SK-N-SH (cell line): ENCODE measurements at regions not wholly inside any gene's neighbourhood (a gene's known extent, or its start where the extent isn't known, plus 50 kb on each side); places are given as distances from the start of the nearest gene placed in this dataset.

Experiments
- EZH2phosphoT487 ChIP-seq: fragments of 200-600 bp; sonication (generic); IDR thresholded peaks from 2 replicates; pipeline ENCODE4 v1.6.1; 2017; ENCODE audit warnings: low read depth, mixed run types, mild to moderate bottlenecking, antibody characterized with exemption, moderate library complexity, borderline replicate concordance
- GABPA ChIP-seq: IDR thresholded peaks from 2 replicates; pipeline ENCODE4 v1.4.0; 2012; ENCODE audit warnings: low read depth, mild to moderate bottlenecking
- JUND ChIP-seq: IDR thresholded peaks from 2 replicates; pipeline ENCODE4 v1.4.0; 2012
- RAD21 ChIP-seq: IDR thresholded peaks from 2 replicates; pipeline ENCODE4 v1.6.1; 2012; ENCODE audit warnings: mild to moderate bottlenecking, low read length
- TAF1 ChIP-seq: IDR thresholded peaks from 2 replicates; pipeline ENCODE4 v1.6.1; 2012; ENCODE audit warnings: low read depth, mild to moderate bottlenecking, low read length, moderate library complexity, borderline replicate concordance
- TF ChIP-seq, protein P1 (sequence below): fragments of 200-600 bp; sonication (generic); IDR thresholded peaks from 2 replicates; pipeline ENCODE4 v1.6.1; 2017; ENCODE audit warnings: antibody characterized with exemption, mild to moderate bottlenecking, moderate library complexity
- TF ChIP-seq, protein P2 (sequence below): IDR thresholded peaks from 2 replicates; pipeline ENCODE4 v1.4.0; 2012; ENCODE audit warnings: low read depth, borderline replicate concordance

- TF ChIP-seq TAF1 (no peak), RAD21 (no peak), JUND (no peak), EZH2phosphoT487 (no peak), GABPA (no peak)
- TF ChIP-seq, protein P1, sequence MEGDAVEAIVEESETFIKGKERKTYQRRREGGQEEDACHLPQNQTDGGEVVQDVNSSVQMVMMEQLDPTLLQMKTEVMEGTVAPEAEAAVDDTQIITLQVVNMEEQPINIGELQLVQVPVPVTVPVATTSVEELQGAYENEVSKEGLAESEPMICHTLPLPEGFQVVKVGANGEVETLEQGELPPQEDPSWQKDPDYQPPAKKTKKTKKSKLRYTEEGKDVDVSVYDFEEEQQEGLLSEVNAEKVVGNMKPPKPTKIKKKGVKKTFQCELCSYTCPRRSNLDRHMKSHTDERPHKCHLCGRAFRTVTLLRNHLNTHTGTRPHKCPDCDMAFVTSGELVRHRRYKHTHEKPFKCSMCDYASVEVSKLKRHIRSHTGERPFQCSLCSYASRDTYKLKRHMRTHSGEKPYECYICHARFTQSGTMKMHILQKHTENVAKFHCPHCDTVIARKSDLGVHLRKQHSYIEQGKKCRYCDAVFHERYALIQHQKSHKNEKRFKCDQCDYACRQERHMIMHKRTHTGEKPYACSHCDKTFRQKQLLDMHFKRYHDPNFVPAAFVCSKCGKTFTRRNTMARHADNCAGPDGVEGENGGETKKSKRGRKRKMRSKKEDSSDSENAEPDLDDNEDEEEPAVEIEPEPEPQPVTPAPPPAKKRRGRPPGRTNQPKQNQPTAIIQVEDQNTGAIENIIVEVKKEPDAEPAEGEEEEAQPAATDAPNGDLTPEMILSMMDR, result no peak
- TF ChIP-seq, protein P2, sequence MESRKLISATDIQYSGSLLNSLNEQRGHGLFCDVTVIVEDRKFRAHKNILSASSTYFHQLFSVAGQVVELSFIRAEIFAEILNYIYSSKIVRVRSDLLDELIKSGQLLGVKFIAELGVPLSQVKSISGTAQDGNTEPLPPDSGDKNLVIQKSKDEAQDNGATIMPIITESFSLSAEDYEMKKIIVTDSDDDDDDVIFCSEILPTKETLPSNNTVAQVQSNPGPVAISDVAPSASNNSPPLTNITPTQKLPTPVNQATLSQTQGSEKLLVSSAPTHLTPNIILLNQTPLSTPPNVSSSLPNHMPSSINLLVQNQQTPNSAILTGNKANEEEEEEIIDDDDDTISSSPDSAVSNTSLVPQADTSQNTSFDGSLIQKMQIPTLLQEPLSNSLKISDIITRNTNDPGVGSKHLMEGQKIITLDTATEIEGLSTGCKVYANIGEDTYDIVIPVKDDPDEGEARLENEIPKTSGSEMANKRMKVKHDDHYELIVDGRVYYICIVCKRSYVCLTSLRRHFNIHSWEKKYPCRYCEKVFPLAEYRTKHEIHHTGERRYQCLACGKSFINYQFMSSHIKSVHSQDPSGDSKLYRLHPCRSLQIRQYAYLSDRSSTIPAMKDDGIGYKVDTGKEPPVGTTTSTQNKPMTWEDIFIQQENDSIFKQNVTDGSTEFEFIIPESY, result no peak
These were observed 108.7 kb upstream of the HDAC4 start for GRCh38 chr2:239509373-239510143.
